OCI-LY3 (cell line): ENCODE measurements at regions not wholly inside any gene's neighbourhood (a gene's known extent, or its start where the extent isn't known, plus 50 kb on each side); places are given as distances from the start of the nearest gene placed in this dataset.

Experiments used
- H2AFZ ChIP-seq: fragments of 200-600, 300-600 bp; shearing (Covaris generic); 2 replicates; pipeline ENCODE4 v1.6.0; 2014; ENCODE audit warnings: antibody characterized with exemption, low read depth, low read length
- H3K27ac ChIP-seq: fragments of 200-600, 300-600 bp; sonication (generic); 2 replicates; pipeline ENCODE4 v1.5.1; 2014; ENCODE audit warnings: mild to moderate bottlenecking, low read length, moderate library complexity, mixed read lengths
- H3K27me3 ChIP-seq: fragments of 200-600, 300-600 bp; sonication (generic); 2 replicates; pipeline ENCODE4 v1.6.1; 2014; ENCODE audit warnings: low read depth, low read length, mixed read lengths
- H3K36me3 ChIP-seq: fragments of 200-600, 300-600 bp; sonication (generic); replicated peaks from 2 replicates; pipeline ENCODE3; 2014; ENCODE audit warnings: low read depth, low read length, mixed read lengths
- H3K4me1 ChIP-seq: fragments of 300-600, 200-600 bp; sonication (generic); 2 replicates; pipeline ENCODE4 v1.6.1; 2014; ENCODE audit warnings: low read length, mixed read lengths
- H3K4me2 ChIP-seq: fragments of 200-600, 300-600 bp; sonication (generic); 2 replicates; pipeline ENCODE4 v1.6.1; 2014; ENCODE audit warnings: low read length, mixed read lengths
- H3K4me3 ChIP-seq: fragments of 300-600, 200-600 bp; sonication (generic); 2 replicates; pipeline ENCODE4 v1.5.1; 2014; ENCODE audit warnings: antibody characterized with exemption, mild to moderate bottlenecking, low read length, moderate library complexity
- H3K79me2 ChIP-seq: fragments of 300-600, 200-600 bp; shearing (Covaris generic); 2 replicates; pipeline ENCODE4 v1.6.1; 2014; ENCODE audit warnings: mild to moderate bottlenecking, low read length, mixed read lengths
- H3K9ac ChIP-seq: fragments of 300-600, 200-600 bp; shearing (Covaris generic); 2 replicates; pipeline ENCODE4 v1.6.0; 2014; ENCODE audit warnings: mild to moderate bottlenecking, low read length, moderate library complexity
- H3K9me3 ChIP-seq: fragments of 200-600, 300-600 bp; shearing (Covaris generic); 2 replicates; pipeline ENCODE4 v1.6.1; 2014; ENCODE audit warnings: low read length, mixed read lengths; ENCODE audit not compliant: insufficient read depth
- H4K20me1 ChIP-seq: fragments of 200-600, 300-600 bp; sonication (generic); 2 replicates; pipeline ENCODE4 v1.6.1; 2016; ENCODE audit warnings: low read length, mixed read lengths; ENCODE audit not compliant: insufficient read depth
- EZH2phosphoT487 ChIP-seq: fragments of 200-600 bp; shearing (Covaris generic); IDR thresholded peaks from 2 replicates; pipeline ENCODE4 v1.6.1; 2018; ENCODE audit warnings: antibody characterized with exemption, mixed run types, low read depth
- TF ChIP-seq, protein P1 (sequence below): fragments of 200-600, 300-600 bp; sonication (generic); IDR thresholded peaks from 2 replicates; pipeline ENCODE4 v1.5.1; 2014; ENCODE audit warnings: antibody characterized with exemption, low read length, low read depth

DNA sequence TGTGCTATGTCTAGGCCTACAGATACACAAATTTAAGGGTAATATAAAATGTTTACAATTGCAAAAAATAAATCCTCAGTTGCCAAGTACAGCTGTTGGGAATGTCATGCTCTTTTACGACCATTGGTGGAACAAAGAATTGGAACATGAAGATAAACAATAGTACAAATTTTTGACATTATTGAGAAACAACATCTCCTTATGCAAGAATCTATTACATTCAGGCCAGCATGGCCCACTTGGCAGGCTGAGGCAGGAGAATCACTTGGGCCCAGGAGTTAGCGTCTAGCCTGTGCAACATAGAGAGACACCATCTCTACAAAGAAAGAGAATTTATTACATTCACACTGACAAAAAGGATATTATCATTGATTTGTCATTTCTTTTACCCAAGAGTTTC, 135.9 kb upstream of the NTF3 start:
- H3K79me2 ChIP-seq, result no peaks in the 10 kb centered on the region
- no peak overlapping the region for H3K4me3 ChIP-seq
- H3K27me3 ChIP-seq, result peaks cover 33% of the 10 kb centered on the region
- no peak overlapping the region for H3K9ac ChIP-seq
- no peaks in the 10 kb centered on the region for H3K36me3 ChIP-seq
- H4K20me1 ChIP-seq, result no peaks in the 10 kb centered on the region
- H3K4me1 ChIP-seq, result no peaks in the 10 kb centered on the region
- H3K9me3 ChIP-seq, result no peaks in the 10 kb centered on the region
- no peak overlapping the region for H3K4me2 ChIP-seq
- no peak overlapping the region for H3K27ac ChIP-seq
- no peak for TF ChIP-seq EZH2phosphoT487
- TF ChIP-seq, protein P1, sequence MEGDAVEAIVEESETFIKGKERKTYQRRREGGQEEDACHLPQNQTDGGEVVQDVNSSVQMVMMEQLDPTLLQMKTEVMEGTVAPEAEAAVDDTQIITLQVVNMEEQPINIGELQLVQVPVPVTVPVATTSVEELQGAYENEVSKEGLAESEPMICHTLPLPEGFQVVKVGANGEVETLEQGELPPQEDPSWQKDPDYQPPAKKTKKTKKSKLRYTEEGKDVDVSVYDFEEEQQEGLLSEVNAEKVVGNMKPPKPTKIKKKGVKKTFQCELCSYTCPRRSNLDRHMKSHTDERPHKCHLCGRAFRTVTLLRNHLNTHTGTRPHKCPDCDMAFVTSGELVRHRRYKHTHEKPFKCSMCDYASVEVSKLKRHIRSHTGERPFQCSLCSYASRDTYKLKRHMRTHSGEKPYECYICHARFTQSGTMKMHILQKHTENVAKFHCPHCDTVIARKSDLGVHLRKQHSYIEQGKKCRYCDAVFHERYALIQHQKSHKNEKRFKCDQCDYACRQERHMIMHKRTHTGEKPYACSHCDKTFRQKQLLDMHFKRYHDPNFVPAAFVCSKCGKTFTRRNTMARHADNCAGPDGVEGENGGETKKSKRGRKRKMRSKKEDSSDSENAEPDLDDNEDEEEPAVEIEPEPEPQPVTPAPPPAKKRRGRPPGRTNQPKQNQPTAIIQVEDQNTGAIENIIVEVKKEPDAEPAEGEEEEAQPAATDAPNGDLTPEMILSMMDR, result no peak
- H2AFZ ChIP-seq, result no peak overlapping the region

DNA sequence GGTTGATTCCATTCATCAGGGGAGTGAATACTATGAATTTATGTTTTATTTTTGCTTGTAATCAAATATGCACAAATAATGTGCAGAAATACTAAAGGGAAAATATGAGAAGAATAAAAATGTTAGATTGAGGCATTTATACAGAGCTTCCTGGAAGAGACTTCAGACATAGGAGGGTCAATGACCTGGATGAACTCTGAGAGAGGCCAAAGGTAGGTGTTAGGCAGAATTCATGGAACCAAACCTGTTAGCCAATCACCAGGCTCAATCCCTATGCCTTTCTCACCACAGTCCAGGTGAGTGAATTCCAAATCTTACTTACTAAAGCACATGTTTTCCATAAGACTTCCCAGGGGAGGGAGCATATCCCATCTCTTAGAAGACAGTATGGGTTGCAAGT, 130.4 kb upstream of the NTF3 start:
- Histone ChIP-seq H3K4me1 (no peaks in the 10 kb centered on the region), H3K27ac (no peak overlapping the region), H3K27me3 (peaks cover 38% of the 10 kb centered on the region), H4K20me1 (no peaks in the 10 kb centered on the region), H3K9ac (no peak overlapping the region), H3K4me3 (no peak overlapping the region), H3K36me3 (no peaks in the 10 kb centered on the region), H2AFZ (no peak overlapping the region), H3K4me2 (no peak overlapping the region), H3K9me3 (no peaks in the 10 kb centered on the region), H3K79me2 (no peaks in the 10 kb centered on the region)
- no peak for TF ChIP-seq EZH2phosphoT487
- TF ChIP-seq, protein P1, result no peak

DNA sequence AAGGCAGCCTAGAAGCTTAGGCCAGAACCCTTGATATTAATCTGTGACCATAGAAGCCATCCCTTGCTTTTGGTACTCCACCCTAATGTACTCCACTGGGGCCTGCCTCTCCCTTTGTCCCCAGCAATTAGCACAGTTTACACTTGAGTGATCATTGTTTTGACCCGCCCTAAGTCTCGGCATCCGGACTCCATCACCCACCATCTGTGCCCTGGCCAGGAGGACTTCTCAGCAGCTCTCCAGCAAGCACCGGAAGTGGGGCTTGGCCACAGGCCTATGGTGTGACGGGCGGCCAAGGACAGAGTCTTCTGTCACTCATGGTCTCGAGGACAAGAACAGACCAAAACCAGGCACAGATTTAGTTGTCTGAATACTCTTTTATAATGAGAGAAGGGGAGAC, 126.5 kb upstream of the NTF3 start:
- Histone ChIP-seq H2AFZ (no peak overlapping the region), H3K4me1 (no peaks in the 10 kb centered on the region), H3K27me3 (peaks cover 32% of the 10 kb centered on the region), H4K20me1 (no peaks in the 10 kb centered on the region), H3K9me3 (no peaks in the 10 kb centered on the region), H3K27ac (no peak overlapping the region), H3K4me2 (no peak overlapping the region), H3K9ac (no peak overlapping the region), H3K4me3 (no peak overlapping the region), H3K36me3 (no peaks in the 10 kb centered on the region), H3K79me2 (no peaks in the 10 kb centered on the region)
- TF ChIP-seq, protein P1, result no peak
- no peak for TF ChIP-seq EZH2phosphoT487

DNA sequence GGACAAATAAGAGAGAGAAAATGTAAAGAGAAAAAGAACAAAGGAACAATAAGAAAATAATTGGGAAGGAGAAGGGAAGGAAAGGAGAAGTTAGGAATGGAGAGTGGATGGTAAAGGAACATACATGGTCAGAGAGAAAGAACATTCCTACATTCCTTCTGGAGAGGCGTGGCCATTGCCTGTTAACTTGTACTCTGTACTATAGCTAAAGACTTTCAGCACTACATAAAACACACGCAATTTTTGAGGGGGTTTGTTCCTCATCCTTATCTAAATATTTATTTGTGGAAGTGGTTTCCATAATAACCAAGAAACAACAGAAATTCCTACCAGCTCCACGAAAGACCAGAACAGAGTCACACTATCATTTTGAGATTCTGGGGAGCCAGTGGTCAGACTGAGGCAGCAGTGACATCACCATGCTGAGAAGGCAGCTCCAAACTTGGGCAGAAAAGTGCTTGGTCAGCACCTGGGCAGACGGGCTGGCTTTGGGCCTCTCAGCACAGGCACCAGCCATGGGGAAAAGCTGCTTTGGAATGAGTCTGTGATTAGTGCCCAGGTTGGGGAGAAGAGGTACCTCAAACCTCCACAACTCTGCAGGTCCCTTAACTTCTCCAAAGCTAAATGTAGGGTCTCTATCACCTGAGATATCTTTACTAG, 125.9 kb upstream of the NTF3 start:
- no peak overlapping the region for H3K9ac ChIP-seq
- no peak overlapping the region for H3K4me3 ChIP-seq
- peaks cover 26% of the 10 kb centered on the region for H3K27me3 ChIP-seq
- H4K20me1 ChIP-seq, result no peaks in the 10 kb centered on the region
- H3K79me2 ChIP-seq, result no peaks in the 10 kb centered on the region
- no peak overlapping the region for H3K27ac ChIP-seq
- no peak overlapping the region for H2AFZ ChIP-seq
- H3K4me2 ChIP-seq, result no peak overlapping the region
- no peaks in the 10 kb centered on the region for H3K36me3 ChIP-seq
- H3K9me3 ChIP-seq, result no peaks in the 10 kb centered on the region
- no peak for TF ChIP-seq EZH2phosphoT487
- TF ChIP-seq, protein P1, result no peak
- H3K4me1 ChIP-seq, result no peaks in the 10 kb centered on the region
